WTC11 (cell line): ENCODE measurements at regions not wholly inside any gene's neighbourhood (a gene's known extent, or its start where the extent isn't known, plus 50 kb on each side); places are given as distances from the start of the nearest gene placed in this dataset.
A peak's percentile ranks its signal among the peaks of the same experiment; 100 is the strongest.

Experiments used
- ATAC-seq: fragments of 200-7000 bp; cut with Tn5 transposase; 2 replicates; pipeline ENCODE4 v1.10.0; 2021; ENCODE audit warnings: mild to moderate bottlenecking, moderate library complexity
- CTCF ChIA-PET: fragments of 300-600 bp; sonication (Branson Sonifier 250); formaldehyde crosslinking; loops from one replicate; lab custom pipeline; 2021; ENCODE audit warnings: antibody characterized with exemption; lab: Charles Lee
- POLR2A ChIA-PET: fragments of 350-600 bp; sonication (Branson Sonifier 250); formaldehyde crosslinking; loops from one replicate; lab custom pipeline; 2021; ENCODE audit warnings: antibody characterized with exemption; lab: Charles Lee
- DNase-seq: peaks from one replicate; pipeline ENCODE4 v3.0.0; 2021; ENCODE audit warnings: low spot score
- H3K27ac Mint-ChIP-seq: 2 replicates; pipeline ENCODE4 v1.8.0; 2021; ENCODE audit warnings: mixed read lengths
- H3K27me3 Mint-ChIP-seq: 2 replicates; pipeline ENCODE4 v1.8.0; 2021; ENCODE audit warnings: low read depth, mild to moderate bottlenecking, moderate library complexity, mixed read lengths
- H3K36me3 Mint-ChIP-seq: 2 replicates; pipeline ENCODE4 v1.8.0; 2021; ENCODE audit warnings: mixed read lengths
- H3K4me1 Mint-ChIP-seq: 2 replicates; pipeline ENCODE4 v1.8.0; 2022; ENCODE audit warnings: mixed read lengths
- H3K4me3 Mint-ChIP-seq: 2 replicates; pipeline ENCODE4 v1.8.0; 2021; ENCODE audit warnings: mild to moderate bottlenecking, moderate library complexity, mixed read lengths
- H3K9me3 Mint-ChIP-seq: 2 replicates; pipeline ENCODE4 v1.8.0; 2021; ENCODE audit warnings: mixed read lengths
- CTCF ChIP-seq: fragments of 200-600 bp; IDR thresholded peaks from 2 replicates; pipeline ENCODE4 v1.8.0; 2022; ENCODE audit warnings: antibody characterized with exemption
- EMX1 ChIP-seq: fragments of 250-450 bp; sonication (Bioruptor Pico); IDR thresholded peaks from 2 replicates; pipeline ENCODE4 v1.8.0; 2021; ENCODE audit warnings: mild to moderate bottlenecking
- ERG ChIP-seq: fragments of 250-450 bp; sonication (Bioruptor Pico); IDR thresholded peaks from 2 replicates; pipeline ENCODE4 v1.8.0; 2021; ENCODE audit warnings: mild to moderate bottlenecking
- ESRRA ChIP-seq: sonication (generic); formaldehyde crosslinking; IDR thresholded peaks from 2 replicates; pipeline ENCODE4 v1.8.1; 2022; ENCODE audit warnings: mild to moderate bottlenecking, missing genetic modification reagents, borderline replicate concordance
- FOXK1 ChIP-seq: sonication (generic); formaldehyde crosslinking; IDR thresholded peaks from 2 replicates; pipeline ENCODE4 v1.8.0; 2022; ENCODE audit warnings: mild to moderate bottlenecking, moderate library complexity, missing genetic modification reagents
- FOXP4 ChIP-seq: sonication (generic); formaldehyde crosslinking; IDR thresholded peaks from 2 replicates; pipeline ENCODE4 v1.8.0; 2022; ENCODE audit warnings: mild to moderate bottlenecking, missing genetic modification reagents
- GABPB1 ChIP-seq: sonication (generic); formaldehyde crosslinking; IDR thresholded peaks from 2 replicates; pipeline ENCODE4 v1.8.1; 2023; ENCODE audit warnings: mild to moderate bottlenecking, missing genetic modification reagents
- GRHL2 ChIP-seq: fragments of 250-450 bp; sonication (Bioruptor Pico); IDR thresholded peaks from 2 replicates; pipeline ENCODE4 v1.8.0; 2022; ENCODE audit warnings: mild to moderate bottlenecking, moderate library complexity; ENCODE audit not compliant: insufficient replicate concordance, severe bottlenecking
- JAZF1 ChIP-seq: fragments of 250-450 bp; sonication (Bioruptor Pico); IDR thresholded peaks from 2 replicates; pipeline ENCODE4 v1.9.0; 2021; ENCODE audit warnings: moderate library complexity, mild to moderate bottlenecking, inconsistent platforms
- JUN ChIP-seq: sonication (generic); formaldehyde crosslinking; IDR thresholded peaks from 2 replicates; pipeline ENCODE4 v1.8.0; 2023; ENCODE audit warnings: mild to moderate bottlenecking, missing genetic modification reagents
- MAX ChIP-seq: sonication (generic); formaldehyde crosslinking; IDR thresholded peaks from 2 replicates; pipeline ENCODE4 v1.8.0; 2022; ENCODE audit warnings: mild to moderate bottlenecking, missing genetic modification reagents
- NR3C1 ChIP-seq: sonication (generic); formaldehyde crosslinking; conservative IDR thresholded peaks from 2 replicates; pipeline ENCODE4 v1.8.1; 2023; ENCODE audit warnings: low read depth, mild to moderate bottlenecking, missing genetic modification reagents
- OVOL2 ChIP-seq: fragments of 250-450 bp; sonication (Bioruptor Pico); IDR thresholded peaks from 2 replicates; pipeline ENCODE4 v1.9.0; 2021; ENCODE audit warnings: mild to moderate bottlenecking, borderline replicate concordance
- PRRX2 ChIP-seq: fragments of 250-450 bp; sonication (Bioruptor Pico); IDR thresholded peaks from 2 replicates; pipeline ENCODE4 v1.8.0; 2021; ENCODE audit warnings: mild to moderate bottlenecking
- STAT6 ChIP-seq: sonication (generic); formaldehyde crosslinking; conservative IDR thresholded peaks from 2 replicates; pipeline ENCODE4 v1.8.1; 2023; ENCODE audit warnings: mild to moderate bottlenecking, low read depth, missing genetic modification reagents, moderate library complexity
- TCF7 ChIP-seq: sonication (generic); formaldehyde crosslinking; IDR thresholded peaks from 2 replicates; pipeline ENCODE4 v1.8.0; 2022; ENCODE audit warnings: mild to moderate bottlenecking, low read depth, missing genetic modification reagents, moderate library complexity
- TP53 ChIP-seq: sonication (generic); formaldehyde crosslinking; IDR thresholded peaks from 2 replicates; pipeline ENCODE4 v1.8.1; 2023; ENCODE audit warnings: mild to moderate bottlenecking, missing genetic modification reagents
- USF2 ChIP-seq: sonication (generic); formaldehyde crosslinking; IDR thresholded peaks from 2 replicates; pipeline ENCODE4 v1.8.1; 2023; ENCODE audit warnings: mild to moderate bottlenecking, missing genetic modification reagents, moderate library complexity
- ZMAT4 ChIP-seq: fragments of 250-450 bp; sonication (Bioruptor Pico); IDR thresholded peaks from 2 replicates; pipeline ENCODE4 v1.9.0; 2021; ENCODE audit warnings: mild to moderate bottlenecking
- ZNF263 ChIP-seq: sonication (generic); formaldehyde crosslinking; IDR thresholded peaks from 2 replicates; pipeline ENCODE4 v1.8.1; 2022; ENCODE audit warnings: low read depth, mild to moderate bottlenecking, moderate library complexity, missing genetic modification reagents

- CTCF ChIA-PET, result interaction anchor here (0.8 to 2.8 kb wide), 9 partner anchors 14 to 446 kb away, joined by 3 to 16 read pairs (median 5); no protein-coding TSS in a partner anchor
- ATAC-seq (no peak), DNase-seq (no peak)
- peaks cover 4% of the 10 kb centered on the region for H3K4me1 Mint-ChIP-seq
- H3K36me3 Mint-ChIP-seq, result no peaks in the 10 kb centered on the region
- POLR2A ChIA-PET, result no interaction called here
- no peak for TF ChIP-seq ZMAT4 (CRISPR knock-in tag)
- no peak for TF ChIP-seq MAX (CRISPR knock-in tag)
- TF ChIP-seq OVOL2, result no peak
- TF ChIP-seq FOXP4, result no peak
- no peak for TF ChIP-seq PRRX2 (CRISPR knock-in tag)
- TF ChIP-seq TP53, result no peak
- TF ChIP-seq GRHL2 (CRISPR knock-in tag), result no peak
- TF ChIP-seq TCF7 (CRISPR knock-in tag), result no peak
- no peak for TF ChIP-seq EMX1 (CRISPR knock-in tag)
- no peak for TF ChIP-seq FOXK1 (CRISPR knock-in tag)
- no peak for TF ChIP-seq STAT6 (CRISPR knock-in tag)
- no peak for TF ChIP-seq JUN (CRISPR knock-in tag)
- TF ChIP-seq ESRRA (CRISPR knock-in tag), result no peak
- TF ChIP-seq ZNF263 (CRISPR knock-in tag), result no peak
- no peak for TF ChIP-seq USF2 (CRISPR knock-in tag)
- TF ChIP-seq NR3C1, result no peak
- no peak for TF ChIP-seq JAZF1
- H3K9me3 Mint-ChIP-seq, result no peaks in the 10 kb centered on the region
- H3K27me3 Mint-ChIP-seq, result no peaks in the 10 kb centered on the region
- no peak overlapping the region for H3K4me3 Mint-ChIP-seq
- no peak overlapping the region for H3K27ac Mint-ChIP-seq
Measured at GRCh38 chr20:9981829-9982228, 53.0 kb upstream of the ANKEF1 start.

- TF ChIP-seq GABPB1 (CRISPR knock-in tag) (peak; percentile 35; the same call in 1 of the 2 replicates), ERG (CRISPR knock-in tag) (no peak), CTCF (peak; percentile 36; the same call in 1 of the 2 replicates)
- ChIA-PET CTCF (interaction anchor here (0.5 to 3.6 kb wide), 18 partner anchors 10 to 558 kb away, joined by 3 to 34 read pairs (median 4); no protein-coding TSS in a partner anchor), POLR2A (interaction anchor here (0.6 kb wide), 1 partner anchor 693 kb away, joined by 3 read pairs; no protein-coding TSS in a partner anchor)
- ATAC-seq (peak; percentile 84), DNase-seq (no peak)
- H3K36me3 Mint-ChIP-seq, result no peaks in the 10 kb centered on the region
- H3K4me1 Mint-ChIP-seq, result peaks cover 4% of the 10 kb centered on the region
- H3K9me3 Mint-ChIP-seq, result no peaks in the 10 kb centered on the region
- no peak overlapping the region for H3K4me3 Mint-ChIP-seq
- H3K27me3 Mint-ChIP-seq, result no peaks in the 10 kb centered on the region
- H3K27ac Mint-ChIP-seq, result no peak overlapping the region
Measured at GRCh38 chr20:9978397-9979004, 56.3 kb upstream of the ANKEF1 start.
